ENCODE measurements at regions not wholly inside any gene's neighbourhood (a gene's known extent, or its start where the extent isn't known, plus 50 kb on each side); places are given as distances from the start of the nearest gene placed in this dataset.

DNA sequence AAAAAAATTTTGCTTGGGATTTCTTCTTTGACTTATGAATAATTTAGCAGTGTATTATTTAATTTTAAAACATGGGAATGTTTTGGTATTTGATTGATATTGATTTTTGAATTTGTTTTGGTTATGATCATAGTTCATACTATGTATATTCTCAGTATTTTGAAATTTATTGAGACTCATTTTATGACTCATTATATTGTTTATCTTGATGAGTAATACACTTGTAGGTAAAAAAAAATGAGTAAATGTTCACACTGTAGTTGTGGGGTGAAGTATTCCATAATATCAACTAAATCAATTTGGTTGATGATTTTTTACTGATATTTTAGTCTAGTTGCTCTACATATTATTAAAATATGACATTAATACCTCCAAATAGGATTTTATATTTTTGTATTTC lies 1142.2 kb downstream of the ADGRL3 start:
- Histone ChIP-seq H2AFZ (replicated peaks; ENCODE audit: low read length, poor library complexity) (no peak overlapping the region), H3K23ac (ENCODE audit: low read depth, low read length) (no peak overlapping the region), H4K8ac (ENCODE audit: low read depth in 2 of 2, low read length in 2 of 2) (no peak overlapping the region), H2BK20ac (ENCODE audit: low read depth, low read length) (no peak overlapping the region), H3K79me1 (ENCODE audit: low read depth in 1 of 2, low read length in 2 of 2) (no peaks in the 10 kb centered on the region), H3K9me3 (ENCODE audit: control insufficient read depth, insufficient read depth, low read length) (peaks cover 4% of the 10 kb centered on the region; the same call in 1 of the 2 replicates), H2AK5ac (ENCODE audit: low read depth, low read length) (no peak overlapping the region), H3K4me3 (ENCODE audit: insufficient read depth, low read depth, low read length) (no peak overlapping the region), H3K4me2 (ENCODE audit: low read depth, low read length) (no peak overlapping the region), H3K14ac (replicated peaks; ENCODE audit: low read depth, low read length) (no peak overlapping the region), H3K9ac (ENCODE audit: low read depth, low read length) (no peak overlapping the region), H3K36me3 (ENCODE audit: control insufficient read depth, insufficient read depth, low read length) (no peaks in the 10 kb centered on the region), H3K9me1 (ENCODE audit: insufficient read depth, low read length) (no peaks in the 10 kb centered on the region), H2BK15ac (ENCODE audit: low read depth, low read length) (no peak overlapping the region), H2AK9ac (replicated peaks; ENCODE audit: low read depth, low read length, poor library complexity) (no peak overlapping the region), H3K27ac (ENCODE audit: insufficient read depth, low read length) (no peak overlapping the region), H2BK5ac (ENCODE audit: low read depth, low read length, poor library complexity, severe bottlenecking) (no peak overlapping the region), H3K4ac (ENCODE audit: low read depth, low read length) (no peak overlapping the region), H4K20me1 (ENCODE audit: insufficient read depth, low read length) (no peaks in the 10 kb centered on the region), H3K4me1 (ENCODE audit: control insufficient read depth, insufficient read depth, low read length) (no peaks in the 10 kb centered on the region), H4K5ac (ENCODE audit: low read depth, low read length) (no peak overlapping the region), H3K56ac (ENCODE audit: extremely low read depth, insufficient read depth, low read length) (no peak overlapping the region), H2BK120ac (ENCODE audit: low read depth, low read length) (no peak overlapping the region), H3K27me3 (ENCODE audit: control insufficient read depth, insufficient read depth, low read length) (no peaks in the 10 kb centered on the region), H3K18ac (ENCODE audit: low read depth, low read length) (no peak overlapping the region), H4K91ac (ENCODE audit: insufficient read depth, low read depth, low read length) (no peak overlapping the region)
- dilution Hi-C loops (cut with HindIII; ENCODE audit: low sequenced_read_pairs, unreplicated experiment): no loop called here
- no TSS peak for BruUV-seq (replicated peaks)
- no peak for DNase-seq
- ChIA-PET POLR2A (ENCODE audit: unreplicated experiment) (no interaction called here), CTCF (no interaction called here)
- in situ Hi-C loops (cut with MboI; ENCODE audit: low sequenced_read_pairs): no loop called here
- intact Hi-C loops (cut with micrococcal nuclease): no loop called here
- TF ChIP-seq FOS (IDR thresholded peaks at IDR 0.05; ENCODE audit: low read depth, low read length) (no peak), CHD1 (IDR thresholded peaks at IDR 0.05; ENCODE audit: low read depth, low read length) (no peak), MAZ (IDR thresholded peaks at IDR 0.05; ENCODE audit: borderline replicate concordance, low read depth, low read length) (no peak), SMC3 (IDR thresholded peaks at IDR 0.05; ENCODE audit: low read depth, low read length) (no peak), POLR2A (IDR thresholded peaks at IDR 0.05; ENCODE audit: low read depth, low read length) (no peak), BHLHE40 (IDR thresholded peaks at IDR 0.05; ENCODE audit: low read depth, low read length) (no peak), RCOR1 (IDR thresholded peaks at IDR 0.05; ENCODE audit: insufficient replicate concordance, low read length) (no peak), NFE2L2 (IDR thresholded peaks at IDR 0.05; ENCODE audit: low read depth, low read length) (no peak), MAFK (IDR thresholded peaks at IDR 0.05; ENCODE audit: low read depth, low read length) (no peak)
- TF ChIP-seq, protein P1, sequence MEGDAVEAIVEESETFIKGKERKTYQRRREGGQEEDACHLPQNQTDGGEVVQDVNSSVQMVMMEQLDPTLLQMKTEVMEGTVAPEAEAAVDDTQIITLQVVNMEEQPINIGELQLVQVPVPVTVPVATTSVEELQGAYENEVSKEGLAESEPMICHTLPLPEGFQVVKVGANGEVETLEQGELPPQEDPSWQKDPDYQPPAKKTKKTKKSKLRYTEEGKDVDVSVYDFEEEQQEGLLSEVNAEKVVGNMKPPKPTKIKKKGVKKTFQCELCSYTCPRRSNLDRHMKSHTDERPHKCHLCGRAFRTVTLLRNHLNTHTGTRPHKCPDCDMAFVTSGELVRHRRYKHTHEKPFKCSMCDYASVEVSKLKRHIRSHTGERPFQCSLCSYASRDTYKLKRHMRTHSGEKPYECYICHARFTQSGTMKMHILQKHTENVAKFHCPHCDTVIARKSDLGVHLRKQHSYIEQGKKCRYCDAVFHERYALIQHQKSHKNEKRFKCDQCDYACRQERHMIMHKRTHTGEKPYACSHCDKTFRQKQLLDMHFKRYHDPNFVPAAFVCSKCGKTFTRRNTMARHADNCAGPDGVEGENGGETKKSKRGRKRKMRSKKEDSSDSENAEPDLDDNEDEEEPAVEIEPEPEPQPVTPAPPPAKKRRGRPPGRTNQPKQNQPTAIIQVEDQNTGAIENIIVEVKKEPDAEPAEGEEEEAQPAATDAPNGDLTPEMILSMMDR (conservative IDR thresholded peaks at IDR 0.05; ENCODE audit: low read depth, low read length): no peak
- no peak for ATAC-seq (ENCODE audit: low read depth)

All from IMR-90 (cell line).